ENCODE measurements at regions not wholly inside any gene's neighbourhood (a gene's known extent, or its start where the extent isn't known, plus 50 kb on each side); places are given as distances from the start of the nearest gene placed in this dataset.

- peak in 3 of 4 donors; percentile 3 to 5 (median 5) for ATAC-seq
- Histone ChIP-seq H3K4me3 (peak overlapping the region; percentile 24 to 78 (median 29)), H3K36me3 (no peaks in the 10 kb centered on the region), H3K9me3 (no peaks in the 10 kb centered on the region), H3K27me3 (no peaks in the 10 kb centered on the region), H3K4me1 (no peaks in the 10 kb centered on the region), H3K27ac (no peak overlapping the region)
- peak in 1 of 3 donors; percentile 35 for DNase-seq
- 6% methylated on average over 10 of the region's 60 CpGs for WGBS (ENCODE audit: insufficient coverage, low coverage, low lambda C conversion rate, missing lambda C conversion rate)
- TF ChIP-seq CTCF (IDR thresholded peaks at IDR 0.05) (no peak), POLR2A (IDR thresholded peaks at IDR 0.05) (no peak)
- intact Hi-C loops (cut with DNase I), result no loop called here
Observed at GRCh38 chr15:31869686-31870307, 160.5 kb upstream of the CHRNA7 start.

GRCh38 chr15:31870328-31871165 lies 159.8 kb upstream of the CHRNA7 start, which contains the start of gene OTUD7A:
OTUD7A (minus strand) TSS chr15:31870673.
- peak; percentile 91 to 92 (median 92) for DNase-seq
- H3K27me3 ChIP-seq, result no peaks in the 10 kb centered on the region
- no peaks in the 10 kb centered on the region for H3K9me3 ChIP-seq
- no peak within 1 kb of the TSS for H3K27ac ChIP-seq
- TF ChIP-seq POLR2A (IDR thresholded peaks at IDR 0.05) (no peak), CTCF (IDR thresholded peaks at IDR 0.05) (peak in 1 of 4 donors; percentile 6)
- intact Hi-C loops (cut with DNase I), result no loop called here
- peak within 1 kb of the TSS; percentile 56 to 78 (median 59) for H3K4me3 ChIP-seq
- H3K4me1 ChIP-seq, result no peaks in the 10 kb centered on the region
- peak; percentile 93 to 97 (median 96) for ATAC-seq
- H3K36me3 ChIP-seq, result no peaks in the 10 kb centered on the region
- under 1% methylated on average over 35 of the region's 122 CpGs for WGBS (ENCODE audit: insufficient coverage, low coverage, low lambda C conversion rate, missing lambda C conversion rate)

GRCh38 chr15:31871166-31871886 lies 159.0 kb upstream of the CHRNA7 start:
- WGBS (ENCODE audit: insufficient coverage, low coverage, low lambda C conversion rate, missing lambda C conversion rate), result 35% methylated on average over 14 of the region's 14 CpGs

More at GRCh38 chr15:31871166-31871886, 159.0 kb upstream of the CHRNA7 start:
- peak overlapping the region; percentile 43 to 78 (median 59) for H3K4me3 ChIP-seq
- no peaks in the 10 kb centered on the region for H3K27me3 ChIP-seq
- H3K4me1 ChIP-seq, result no peaks in the 10 kb centered on the region
- DNase-seq (no peak), ATAC-seq (peak in 3 of 4 donors; percentile 1 to 23 (median 5))
- no peaks in the 10 kb centered on the region for H3K36me3 ChIP-seq
- no peak overlapping the region for H3K27ac ChIP-seq
- TF ChIP-seq POLR2A (IDR thresholded peaks at IDR 0.05) (no peak), CTCF (IDR thresholded peaks at IDR 0.05) (no peak)
- H3K9me3 ChIP-seq, result no peaks in the 10 kb centered on the region
- intact Hi-C loops (cut with DNase I), result no loop called here

Data from right lobe of liver (tissue), 6 donors.